K562 (cell line): ENCODE measurements at regions not wholly inside any gene's neighbourhood (a gene's known extent, or its start where the extent isn't known, plus 50 kb on each side); places are given as distances from the start of the nearest gene placed in this dataset.

Source experiments
- ATAC-seq: fragments of 200-7000 bp; cut with Tn5 transposase; 3 replicates; pipeline ENCODE4 v1.9.1; 2020; ENCODE audit warnings: moderate library complexity
- BruUV-seq: library from RNA; stranded (reverse); fragments of 400-500 nt; replicated peaks from 2 replicates; lab custom pipeline; 2021; lab: Mats Ljungman, UMichigan
- CTCF ChIA-PET: fragments of 300-600 bp; formaldehyde crosslinking; extraction: SDS; loops from one replicate; lab custom pipeline; 2021; ENCODE audit warnings: low intra/inter-chr PET ratio; lab: Yijun Ruan, JAX
- POLR2A ChIA-PET: fragments of 300-600, 350-650 bp; sonication (Branson Sonifier 250); formaldehyde crosslinking; extraction: SDS; loops from one replicate; lab custom pipeline; 2021; ENCODE audit warnings: antibody characterized with exemption, inconsistent platforms; lab: Yijun Ruan, JAX
- DNase-seq, 4 experiments: peaks; one replicate each; pipeline versions ENCODE4 v3.0.0 to v3.0.0-alpha.2; 2011 to 2018; ENCODE audit warnings: low spot score in 3 of 4, mixed read lengths in 3 of 4; ENCODE audit errors: extremely low read depth in 1 of 4
- FAIRE-seq: peaks from 2 replicates; lab custom pipeline; 2011; peaks lifted over from hg19 to GRCh38; lab: Jason Lieb, UNC
- H2AFZ ChIP-seq: 2 replicates; pipeline ENCODE4 v1.6.0; 2011; ENCODE audit warnings: low read depth, low read length, control low read depth, inconsistent platforms
- H3K27ac ChIP-seq: fragments of 200-600 bp; 3 replicates; pipeline ENCODE4 v1.8.0; 2011; ENCODE audit warnings: low read depth, mild to moderate bottlenecking, control low read depth, inconsistent platforms, low read length, moderate library complexity, mixed read lengths; ENCODE audit errors: extremely low read depth
- H3K27me3 ChIP-seq, 2 experiments: fragments of 300-600 bp in 1 of 2; 2 replicates in 1 of 2; 3 replicates in 1 of 2; pipeline versions ENCODE4 v1.6.0 to v1.8.0; 2011; ENCODE audit warnings: inconsistent platforms in 2 of 2, low read length in 2 of 2, mild to moderate bottlenecking in 1 of 2, mixed read lengths in 1 of 2, moderate library complexity in 1 of 2; ENCODE audit not compliant: control insufficient read depth in 2 of 2, insufficient read depth in 2 of 2
- H3K36me3 ChIP-seq: fragments of 300-600 bp; 3 replicates; pipeline ENCODE4 v1.8.0; 2011; ENCODE audit warnings: mild to moderate bottlenecking, low read length, inconsistent platforms; ENCODE audit not compliant: control insufficient read depth, insufficient read depth
- H3K4me1 ChIP-seq, 2 experiments: fragments of 200-600 bp in 1 of 2; replicated peaks in 1 of 2; 2 replicates in 1 of 2; 3 replicates in 1 of 2; pipeline versions ENCODE4 v1.5.1 to v1.8.0; 2011; ENCODE audit warnings: inconsistent platforms in 2 of 2, low read length in 2 of 2, mild to moderate bottlenecking in 1 of 2, mixed read lengths in 1 of 2, moderate library complexity in 1 of 2; ENCODE audit not compliant: control insufficient read depth in 2 of 2, insufficient read depth in 2 of 2
- H3K4me2 ChIP-seq: 2 replicates; pipeline ENCODE4 v1.6.1; 2011; ENCODE audit warnings: low read length, control low read depth, inconsistent platforms, mixed read lengths; ENCODE audit not compliant: insufficient read depth
- H3K4me3 ChIP-seq: fragments of 200-600 bp; sonication (generic), shearing (Covaris generic); 2 replicates; pipeline ENCODE4 v1.5.1; 2016; ENCODE audit warnings: control low read depth, inconsistent platforms
- H3K79me2 ChIP-seq: fragments of 200-600 bp; 3 replicates; pipeline ENCODE4 v1.8.0; 2011; ENCODE audit warnings: low read length, inconsistent platforms; ENCODE audit not compliant: control insufficient read depth, insufficient read depth
- H3K9ac ChIP-seq, 2 experiments: 2 replicates each; pipeline versions ENCODE4 v1.6.0 to v1.6.1; 2011; ENCODE audit warnings: low read depth in 2 of 2, low read length in 2 of 2, control low read depth in 1 of 2, inconsistent platforms in 1 of 2, mild to moderate bottlenecking in 1 of 2, mixed read lengths in 1 of 2; ENCODE audit not compliant: insufficient read depth in 1 of 2
- H3K9me1 ChIP-seq: one replicate; pipeline ENCODE4 v1.6.0; 2011; ENCODE audit warnings: inconsistent platforms, mild to moderate bottlenecking, low read length, moderate library complexity; ENCODE audit not compliant: control insufficient read depth, insufficient read depth
- H3K9me3 ChIP-seq: replicated peaks from 2 replicates; pipeline ENCODE4 v1.5.1; 2011; ENCODE audit warnings: low read depth, low read length, inconsistent platforms; ENCODE audit not compliant: control insufficient read depth, insufficient read depth
- H4K20me1 ChIP-seq: replicated peaks from 2 replicates; pipeline ENCODE4 v1.6.1; 2011; ENCODE audit warnings: low read length, inconsistent platforms, mixed read lengths; ENCODE audit not compliant: control insufficient read depth, insufficient read depth
- CBFB ChIP-seq: sonication (generic); formaldehyde crosslinking; IDR thresholded peaks from 2 replicates; pipeline ENCODE4 v1.4.0; 2020; ENCODE audit warnings: mild to moderate bottlenecking, missing genetic modification reagents
- FOXM1 ChIP-seq, 2 experiments: fragments of 450-650 bp in 1 of 2; sonication (generic) in 1 of 2; formaldehyde crosslinking in 1 of 2; IDR thresholded peaks; 2 replicates each; pipeline versions ENCODE4 v1.6.1 to v1.9.0; 2017 to 2022; ENCODE audit warnings: low read depth in 2 of 2, mild to moderate bottlenecking in 2 of 2, missing genetic modification reagents in 1 of 2, moderate library complexity in 1 of 2
- KDM4B ChIP-seq, 2 experiments: fragments of 450-650 bp in 1 of 2; sonication (generic) in 1 of 2; IDR thresholded peaks; 2 replicates each; pipeline ENCODE4 v1.6.1; 2016 to 2017; ENCODE audit warnings: borderline replicate concordance in 2 of 2, antibody characterized with exemption in 1 of 2, low read depth in 1 of 2, mild to moderate bottlenecking in 1 of 2
- POU5F1 ChIP-seq: fragments of 150-350 bp; IDR thresholded peaks from 2 replicates; pipeline ENCODE4 v1.6.1; 2014; ENCODE audit warnings: borderline replicate concordance, low read length, low read depth, mild to moderate bottlenecking; ENCODE audit not compliant: partially characterized antibody
- YBX1 ChIP-seq: fragments of 450-650 bp; IDR thresholded peaks from 2 replicates; pipeline ENCODE4 v1.7.1; 2016; ENCODE audit warnings: mild to moderate bottlenecking
- WGBS: fragments of 100-300 bp; shearing (Covaris generic); methylation state at CpG from one replicate; pipeline ENCODE4 v1.1.6; 2016; ENCODE audit warnings: low coverage, mixed read lengths; ENCODE audit not compliant: insufficient coverage; ENCODE audit errors: missing lambda C conversion rate; 5-methylcytosine and 5-hydroxymethylcytosine counted together
- in situ Hi-C: fragments of 300-500 bp; cut with MboI; formaldehyde crosslinking; loops from 4 replicates; pipeline ENCODE4 v1.15.0; 2018; ENCODE audit warnings: inconsistent platforms, mixed read lengths
- intact Hi-C: fragments of 100-400 bp; cut with micrococcal nuclease; formaldehyde crosslinking; loops from 2 replicates; pipeline ENCODE4 v1.14.2; 2022

DNA sequence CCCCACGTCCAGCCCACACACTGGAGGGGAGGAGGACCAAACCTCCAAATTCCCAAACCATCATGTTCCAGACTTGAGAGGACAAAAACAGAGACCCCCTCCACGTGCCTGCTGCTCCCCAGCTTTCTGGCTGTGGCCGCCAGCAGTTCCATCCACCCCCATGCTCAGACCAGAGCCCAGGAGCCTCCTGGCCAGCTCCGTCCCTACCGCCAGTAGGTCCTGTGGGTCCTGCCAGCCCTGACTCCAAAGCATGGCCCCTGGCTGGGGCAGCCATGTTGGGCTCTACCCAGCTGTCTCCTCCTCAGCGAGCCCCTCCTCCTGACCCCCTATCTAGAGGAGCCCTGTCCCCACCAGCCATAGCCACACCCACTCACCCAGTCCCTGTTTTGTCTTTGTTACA is 227.3 kb upstream of the RTL1 start (continued):
- no peak for TF ChIP-seq POU5F1
- TF ChIP-seq, all 486 proteins: peak for 0

DNA sequence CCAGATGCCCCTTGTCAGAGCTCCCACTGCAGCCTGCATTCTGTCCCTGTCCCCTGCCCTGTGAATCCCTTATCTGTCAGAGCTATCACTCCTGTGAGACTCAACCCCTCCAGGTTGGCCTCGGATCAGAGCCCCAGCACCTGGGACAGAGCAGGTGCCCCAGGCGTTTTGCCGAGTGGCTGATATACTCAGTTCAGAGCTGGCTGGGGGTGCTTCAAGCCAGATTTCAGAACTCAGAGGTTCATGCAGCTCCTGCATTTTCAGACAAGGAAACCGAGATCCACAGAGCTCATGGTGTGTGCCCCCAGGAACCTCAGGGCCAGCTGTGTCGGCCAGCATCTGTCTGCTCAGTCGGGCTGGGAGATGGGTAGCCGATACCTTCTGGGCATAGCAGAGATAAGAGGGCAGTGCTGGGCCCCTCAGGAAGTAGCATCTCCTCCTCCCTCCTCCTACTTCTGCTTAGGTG is 228.0 kb upstream of the RTL1 start:
- intact Hi-C loops: no loop called here
- in situ Hi-C loops: no loop called here
- no TSS peak for BruUV-seq
- Histone ChIP-seq H3K9ac (no peak overlapping the region), H3K27ac (no peak overlapping the region), H3K4me2 (no peak overlapping the region), H3K9me3 (no peaks in the 10 kb centered on the region), H3K4me3 (no peak overlapping the region), H2AFZ (no peak overlapping the region), H4K20me1 (no peaks in the 10 kb centered on the region), H3K9me1 (no peaks in the 10 kb centered on the region), H3K4me1 (no peaks in the 10 kb centered on the region; a peak in 1 of 5 replicates)
- FAIRE-seq: no peak
- CTCF ChIA-PET: no interaction called here
- no peak for ATAC-seq
- TF ChIP-seq CBFB (CRISPR knock-in tag): no peak
- TF ChIP-seq KDM4B (IDR thresholded peaks at IDR 0.05; ENCODE audit: borderline replicate concordance in 2 of 2, low read depth in 1 of 2): no peak
- no peak for TF ChIP-seq YBX1
- no peak for TF ChIP-seq FOXM1 (IDR thresholded peaks at IDR 0.05; ENCODE audit: low read depth)
- TF ChIP-seq FOXM1 (CRISPR knock-in tag; IDR thresholded peaks at IDR 0.05; ENCODE audit: low read depth): no peak
- TF ChIP-seq, all 486 proteins: peak for 0
- DNase-seq: no peak
- peaks cover 0 to 56% of the 10 kb centered on the region in 2 experiments; a peak in 2 of 5 replicates for H3K27me3 ChIP-seq
- WGBS: 9% methylated on average over 7 of the region's 7 CpGs
- POLR2A ChIA-PET: interaction anchor here (0.6 kb wide), 1 partner anchor 433 kb away, joined by 3 read pairs; no protein-coding TSS in a partner anchor
- no peaks in the 10 kb centered on the region for H3K79me2 ChIP-seq
- H3K36me3 ChIP-seq: no peaks in the 10 kb centered on the region
